ENCODE measurements at regions not wholly inside any gene's neighbourhood (a gene's known extent, or its start where the extent isn't known, plus 50 kb on each side); places are given as distances from the start of the nearest gene placed in this dataset.

GRCh38 chr4:167774646-167775045 lies 317.7 kb upstream of the ANXA10 start:
- no peak for TF ChIP-seq POLR2AphosphoS5 (IDR thresholded peaks at IDR 0.05)
- TF ChIP-seq POLR2A (IDR thresholded peaks at IDR 0.05): no peak
- TF ChIP-seq CTCF (IDR thresholded peaks at IDR 0.05 in 8 of 11, conservative IDR thresholded peaks at IDR 0.05 in 3 of 11): no peak
- H3K4me3 ChIP-seq: no peak overlapping the region
- peaks cover 0 to 15% (median 8%) of the 10 kb centered on the region in 8 donors for H3K9me3 ChIP-seq
- no peaks in the 10 kb centered on the region for H3K4me1 ChIP-seq
- no peak for DNase-seq
- no peak overlapping the region for H3K27ac ChIP-seq
- intact Hi-C loops (cut with DNase I; ENCODE audit: low total_unique reads): no loop called here
- no peaks in the 10 kb centered on the region for H3K36me3 ChIP-seq
- H3K27me3 ChIP-seq (replicated peaks in 1 of 7): no peaks in the 10 kb centered on the region

- Histone ChIP-seq H3K27me3 (replicated peaks in 1 of 7) (no peaks in the 10 kb centered on the region), H3K4me3 (no peak overlapping the region), H3K9me3 (peaks cover 0 to 15% (median 4%) of the 10 kb centered on the region in 8 donors), H3K36me3 (no peaks in the 10 kb centered on the region), H3K4me1 (no peaks in the 10 kb centered on the region), H3K27ac (no peak overlapping the region)
- 83 to 98% (median 86%) methylated on average over 3 of the region's 3 CpGs for WGBS, 5 donors
- intact Hi-C loops (cut with DNase I; ENCODE audit: low total_unique reads): no loop called here
- DNase-seq: no peak
- no peak for TF ChIP-seq POLR2A (IDR thresholded peaks at IDR 0.05)
Measured at GRCh38 chr4:167775375-167775774, 317.0 kb upstream of the ANXA10 start.

GRCh38 chr4:167779280-167779679 lies 313.1 kb upstream of the ANXA10 start:
- H3K9me3 ChIP-seq: peaks cover 0 to 19% (median 8%) of the 10 kb centered on the region in 8 donors
- no peaks in the 10 kb centered on the region for H3K27me3 ChIP-seq (replicated peaks in 1 of 7)
- no peaks in the 10 kb centered on the region for H3K4me1 ChIP-seq
- H3K36me3 ChIP-seq: no peaks in the 10 kb centered on the region
- no peak for DNase-seq
- TF ChIP-seq POLR2A (IDR thresholded peaks at IDR 0.05) (no peak), CTCF (IDR thresholded peaks at IDR 0.05 in 8 of 11, conservative IDR thresholded peaks at IDR 0.05 in 3 of 11) (no peak), POLR2AphosphoS5 (IDR thresholded peaks at IDR 0.05) (no peak)
- no peak overlapping the region for H3K27ac ChIP-seq
- no peak overlapping the region for H3K4me3 ChIP-seq
- WGBS, 5 donors: 67 to 78% (median 68%) methylated on average over 5 of the region's 5 CpGs
- intact Hi-C loops (cut with DNase I; ENCODE audit: low total_unique reads): no loop called here

GRCh38 chr4:167779864-167780263 lies 312.5 kb upstream of the ANXA10 start:
- no peak overlapping the region for H3K4me3 ChIP-seq
- peaks cover 0 to 19% (median 8%) of the 10 kb centered on the region in 8 donors for H3K9me3 ChIP-seq
- WGBS, 5 donors: 60 to 74% (median 67%) methylated on average over 5 of the region's 5 CpGs
- H3K4me1 ChIP-seq: no peaks in the 10 kb centered on the region
- no peaks in the 10 kb centered on the region for H3K27me3 ChIP-seq (replicated peaks in 1 of 7)
- H3K36me3 ChIP-seq: no peaks in the 10 kb centered on the region
- intact Hi-C loops (cut with DNase I; ENCODE audit: low total_unique reads): no loop called here
- TF ChIP-seq POLR2A (IDR thresholded peaks at IDR 0.05): no peak
- TF ChIP-seq CTCF (IDR thresholded peaks at IDR 0.05 in 8 of 11, conservative IDR thresholded peaks at IDR 0.05 in 3 of 11): no peak
- no peak for TF ChIP-seq POLR2AphosphoS5 (IDR thresholded peaks at IDR 0.05)
- DNase-seq: no peak
- no peak overlapping the region for H3K27ac ChIP-seq

- no peak for TF ChIP-seq POLR2A (IDR thresholded peaks at IDR 0.05)
- TF ChIP-seq POLR2AphosphoS5 (IDR thresholded peaks at IDR 0.05): no peak
- TF ChIP-seq CTCF (IDR thresholded peaks at IDR 0.05 in 8 of 11, conservative IDR thresholded peaks at IDR 0.05 in 3 of 11): no peak
- DNase-seq: no peak
- H3K27ac ChIP-seq: no peak overlapping the region
- intact Hi-C loops (cut with DNase I; ENCODE audit: low total_unique reads): no loop called here
- H3K4me1 ChIP-seq: no peaks in the 10 kb centered on the region
- no peaks in the 10 kb centered on the region for H3K27me3 ChIP-seq (replicated peaks in 1 of 7)
- H3K36me3 ChIP-seq: no peaks in the 10 kb centered on the region
- no peak overlapping the region for H3K4me3 ChIP-seq
- WGBS, 5 donors: 50 to 66% (median 66%) methylated on average over 2 of the region's 2 CpGs
- H3K9me3 ChIP-seq: peaks cover 0 to 10% (median 0%) of the 10 kb centered on the region in 8 donors
Measured at GRCh38 chr4:167784826-167785225, 307.5 kb upstream of the ANXA10 start.

All from spleen (tissue), 11 donors.